HG03280 (cell line): ENCODE measurements at regions not wholly inside any gene's neighbourhood (a gene's known extent, or its start where the extent isn't known, plus 50 kb on each side); places are given as distances from the start of the nearest gene placed in this dataset.

ENCODE experiments used
- ATAC-seq: cut with Tn5 transposase; IDR thresholded peaks from one replicate; pipeline ENCODE4 v1.9.1; 2021; ENCODE audit warnings: mild to moderate bottlenecking, moderate library complexity; ENCODE audit not compliant: unreplicated experiment

GRCh38 chr14:97695456-97695981, 898.3 kb downstream of the VRK1 start:
- ATAC-seq, result no peak

DNA sequence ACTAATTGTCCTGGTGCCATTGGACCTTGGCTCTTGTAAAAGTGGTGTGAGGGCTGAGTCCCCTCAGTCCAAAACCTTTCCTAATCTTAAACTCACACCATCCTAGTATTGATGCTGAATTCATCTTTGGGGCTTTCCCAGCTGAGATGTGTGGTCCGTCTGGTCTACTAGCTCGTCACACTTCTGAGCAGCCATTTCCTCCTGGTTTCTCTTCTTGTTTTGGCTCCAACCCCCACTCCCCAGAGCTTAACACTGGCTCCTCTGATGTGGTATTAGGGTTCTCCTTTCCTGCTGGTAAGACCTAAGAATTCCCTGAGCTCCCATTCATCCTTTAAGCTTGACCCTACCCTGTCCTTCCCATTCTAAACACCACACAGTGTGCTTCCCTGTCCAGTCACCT, 900.6 kb downstream of the VRK1 start:
- no peak for ATAC-seq

GRCh38 chr14:97699026-97699425, 901.8 kb downstream of the VRK1 start:
- ATAC-seq, result no peak

DNA sequence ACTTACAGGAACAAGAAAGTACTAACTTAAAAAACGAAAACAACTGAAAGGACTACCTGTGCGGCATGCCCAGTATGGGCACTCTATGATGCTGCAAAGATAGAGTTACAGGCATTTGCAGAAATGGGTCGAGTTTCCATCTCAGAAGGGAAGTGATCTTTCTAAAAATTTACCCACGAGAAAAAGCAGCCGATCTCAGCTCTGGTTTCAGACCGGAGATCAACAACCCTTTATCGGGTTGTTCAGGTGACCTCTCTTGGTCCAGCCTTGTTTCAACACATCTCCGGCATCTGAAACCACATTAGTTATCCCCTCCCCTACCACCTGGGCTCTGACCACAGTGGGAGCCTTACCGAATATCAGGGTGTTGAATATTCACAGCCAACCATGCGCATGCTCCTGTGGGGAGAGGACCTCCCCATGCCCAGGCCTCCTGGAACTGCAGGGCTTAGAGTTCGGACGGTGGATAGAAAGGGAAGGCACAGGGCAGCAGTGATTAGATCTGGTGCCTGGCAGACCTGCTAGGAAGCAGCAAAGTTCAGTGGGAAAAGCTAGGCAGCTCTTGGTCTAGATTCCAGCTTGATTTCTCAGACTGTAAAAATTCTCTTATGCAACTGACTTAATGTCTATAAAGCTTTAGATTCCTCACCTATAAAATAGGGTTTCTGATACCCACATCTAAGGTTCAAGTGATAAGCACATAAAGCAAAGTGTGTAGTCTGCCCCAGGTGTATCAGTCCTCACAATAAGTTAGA, 906.0 kb downstream of the VRK1 start:
- no peak for ATAC-seq

GRCh38 chr14:97704316-97704885, 907.2 kb downstream of the VRK1 start:
- ATAC-seq, result no peak

DNA sequence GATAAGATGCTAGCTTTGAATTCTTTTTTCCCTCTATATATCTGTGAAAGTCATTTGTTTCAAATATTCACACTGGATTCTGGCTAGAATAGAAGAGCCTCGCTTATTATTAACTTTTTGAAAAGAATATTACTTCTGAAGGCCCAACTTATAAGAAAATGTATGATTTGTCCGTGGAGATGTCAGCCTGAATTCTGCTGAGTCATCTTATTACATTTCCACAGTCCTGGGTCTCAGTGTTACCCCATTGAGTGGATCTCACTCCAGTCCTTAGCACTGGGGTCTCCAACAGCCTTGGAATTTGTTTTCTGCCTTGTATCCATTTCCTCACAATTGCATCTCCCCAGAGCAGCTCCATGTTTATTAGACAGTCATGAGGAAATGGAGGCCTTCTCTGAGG, 907.9 kb downstream of the VRK1 start:
- ATAC-seq, result no peak

DNA sequence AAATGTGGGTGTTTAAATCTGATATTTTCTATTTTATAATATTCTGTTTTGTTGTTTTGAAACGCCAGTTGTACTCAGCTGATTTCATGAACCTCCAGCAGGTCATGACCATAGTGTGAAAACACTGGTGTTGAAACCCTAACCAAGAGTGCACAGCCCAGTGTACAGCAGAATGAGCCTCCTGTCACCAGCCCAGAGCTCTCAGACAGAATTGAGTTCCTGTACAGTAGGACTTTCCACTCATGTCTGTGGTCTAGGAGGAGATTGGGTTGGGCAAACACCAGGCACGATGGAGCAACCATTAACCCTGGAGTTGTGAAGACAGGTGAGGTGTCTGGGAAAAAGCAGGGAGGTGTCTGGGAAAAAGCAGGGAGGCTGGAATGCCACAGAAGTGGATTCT, 908.8 kb downstream of the VRK1 start:
- ATAC-seq, result no peak

GRCh38 chr14:97706819-97707218, 909.6 kb downstream of the VRK1 start:
- no peak for ATAC-seq

DNA sequence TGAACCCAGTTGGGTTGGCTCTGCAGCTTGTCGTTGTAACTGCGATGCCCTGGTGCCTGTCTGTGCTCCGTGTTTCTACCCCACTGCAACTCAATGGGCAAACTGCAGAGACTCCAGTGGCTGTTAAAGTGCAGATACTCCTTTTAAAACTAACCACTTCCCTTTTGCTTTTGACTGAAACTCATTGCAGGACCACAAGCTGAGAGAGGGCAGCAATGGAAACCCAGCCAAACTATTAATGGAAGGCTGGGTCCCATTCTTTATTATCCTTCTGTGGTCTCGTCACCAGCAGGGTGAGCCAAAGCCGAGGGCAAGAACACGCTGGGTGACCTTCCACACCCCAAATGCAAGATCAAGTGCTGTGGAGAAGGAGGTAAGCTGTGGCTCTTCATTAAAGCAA, 910.4 kb downstream of the VRK1 start:
- ATAC-seq, result no peak

- no peak for ATAC-seq
These were observed 912.4 kb downstream of the VRK1 start for GRCh38 chr14:97709552-97709951.

DNA sequence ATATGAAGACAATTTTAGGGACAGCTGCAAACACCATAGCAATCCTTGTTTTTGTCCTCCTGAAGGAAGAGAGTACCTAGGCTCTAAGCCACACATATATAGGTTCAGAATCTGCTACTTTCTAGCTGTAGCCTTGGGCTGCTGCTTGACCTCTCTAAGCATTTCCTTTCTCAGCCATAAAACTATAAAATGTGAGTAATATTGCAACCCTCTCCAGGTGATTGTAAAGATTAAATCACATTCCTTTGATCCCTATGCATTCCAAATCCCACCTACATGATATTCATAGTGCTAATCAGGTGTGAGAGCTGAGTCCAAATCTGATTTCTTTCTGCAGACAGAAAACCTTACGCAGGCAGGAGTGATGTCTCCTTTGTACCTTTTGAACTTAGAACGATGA, 913.5 kb downstream of the VRK1 start:
- ATAC-seq, result no peak

- no peak for ATAC-seq
These were observed 915.3 kb downstream of the VRK1 start for GRCh38 chr14:97712471-97712870.

DNA sequence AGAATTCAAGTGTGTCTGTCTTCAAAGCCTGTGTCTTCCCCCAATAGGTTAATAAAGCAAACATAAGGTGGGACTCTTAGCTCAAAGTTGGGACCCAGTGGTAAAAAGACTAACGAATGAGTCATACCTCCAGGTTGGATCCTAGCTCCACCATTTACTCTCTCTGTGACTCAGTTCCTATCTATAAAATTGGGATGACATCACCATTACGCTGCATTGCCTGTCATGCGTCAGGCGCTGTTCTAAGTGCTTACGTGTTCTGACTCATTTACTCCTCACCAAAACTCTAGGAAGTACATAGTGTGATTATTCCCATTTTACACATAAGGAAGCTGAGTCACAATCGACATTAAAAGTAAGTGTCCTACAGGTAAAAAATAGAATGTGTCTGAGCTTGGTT, 915.8 kb downstream of the VRK1 start:
- ATAC-seq, result no peak

DNA sequence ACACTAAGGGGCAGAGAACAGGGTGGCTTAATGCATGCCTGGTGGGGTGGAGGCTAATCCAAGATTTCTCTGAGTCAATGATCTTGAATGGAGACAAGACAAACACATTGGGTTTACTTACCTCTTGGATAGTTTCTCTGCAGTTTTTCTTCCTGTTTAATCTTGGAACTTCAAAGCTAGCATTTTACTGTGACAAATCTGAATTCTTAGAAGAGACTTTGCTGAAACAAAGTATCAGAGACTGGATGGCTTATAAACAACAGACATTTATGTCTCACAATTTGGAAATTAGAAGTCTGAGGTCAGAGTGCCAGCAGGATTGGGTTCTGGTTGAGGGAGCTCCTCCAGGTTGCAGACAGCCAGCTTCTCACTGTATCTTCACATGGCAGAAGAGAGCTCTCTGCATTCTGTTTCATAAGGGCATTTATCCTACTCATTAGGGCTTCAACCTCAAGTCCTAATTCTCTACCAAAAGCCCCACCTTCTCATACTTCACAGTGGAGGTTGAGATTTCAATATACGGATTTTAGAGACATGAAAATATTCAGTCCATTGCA, 921.8 kb downstream of the VRK1 start:
- ATAC-seq, result no peak

DNA sequence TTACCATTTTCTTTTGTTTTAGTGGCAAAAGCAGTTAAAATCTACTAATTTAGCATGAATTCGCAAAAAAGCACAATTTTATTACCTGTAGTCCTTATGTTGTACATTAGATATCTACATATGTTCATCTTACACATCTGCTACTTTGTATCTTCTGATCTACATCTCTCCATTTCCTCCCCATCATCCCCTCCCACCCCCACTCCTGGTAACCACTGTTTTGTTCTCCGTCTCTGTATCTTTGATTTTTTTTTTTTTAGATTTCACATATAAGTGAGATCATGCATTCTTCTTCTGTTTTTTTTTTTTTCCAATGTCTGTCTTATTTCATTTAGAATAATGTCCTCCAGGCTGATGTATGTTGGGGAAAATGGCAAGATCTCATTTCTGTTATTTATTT, 922.7 kb downstream of the VRK1 start:
- no peak for ATAC-seq

DNA sequence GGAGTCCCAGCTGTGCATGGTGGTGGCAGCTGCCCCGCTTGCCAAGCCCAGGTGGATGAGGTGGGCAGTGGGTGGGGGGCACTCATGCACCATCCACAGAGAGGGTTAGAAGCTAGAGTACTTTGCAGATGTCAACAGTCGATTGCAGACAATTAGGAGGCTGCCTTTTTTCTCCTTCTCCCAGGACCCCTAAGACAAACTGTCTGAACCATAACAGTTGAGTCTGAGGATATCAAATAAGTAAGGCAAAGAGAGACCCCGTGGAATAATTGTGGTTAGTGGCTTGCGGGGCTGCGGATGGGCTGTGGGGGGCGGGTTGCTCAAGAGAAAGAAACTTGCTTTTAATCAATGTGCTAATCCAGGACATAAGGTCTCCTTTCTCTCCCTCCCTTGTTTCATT, 926.2 kb downstream of the VRK1 start:
- no peak for ATAC-seq

- ATAC-seq, result no peak
These were observed 926.6 kb downstream of the VRK1 start for GRCh38 chr14:97723819-97724218.

DNA sequence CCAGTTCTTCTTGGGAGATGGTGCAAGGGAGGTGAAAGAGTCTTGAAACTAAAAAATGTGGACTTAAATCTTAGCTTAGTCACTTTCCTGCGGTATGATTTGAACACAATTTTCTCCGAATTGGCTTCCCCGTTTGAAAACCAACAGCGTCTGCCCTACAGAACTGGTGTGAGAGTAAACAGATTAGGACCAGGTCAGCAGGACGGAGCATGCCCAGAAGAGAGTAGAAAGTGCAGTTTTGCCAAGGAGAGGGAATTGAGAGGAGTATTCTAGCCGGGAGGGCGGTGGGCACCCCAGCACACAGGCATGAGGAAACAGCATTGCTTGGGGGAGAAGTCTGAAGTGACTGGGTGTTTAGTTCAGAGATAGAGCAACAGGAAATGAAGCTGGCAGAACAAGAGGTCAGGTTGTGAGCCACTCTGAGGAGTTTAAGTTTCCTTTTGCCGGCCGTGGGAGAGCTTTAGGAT, 927.1 kb downstream of the VRK1 start:
- ATAC-seq, result no peak

DNA sequence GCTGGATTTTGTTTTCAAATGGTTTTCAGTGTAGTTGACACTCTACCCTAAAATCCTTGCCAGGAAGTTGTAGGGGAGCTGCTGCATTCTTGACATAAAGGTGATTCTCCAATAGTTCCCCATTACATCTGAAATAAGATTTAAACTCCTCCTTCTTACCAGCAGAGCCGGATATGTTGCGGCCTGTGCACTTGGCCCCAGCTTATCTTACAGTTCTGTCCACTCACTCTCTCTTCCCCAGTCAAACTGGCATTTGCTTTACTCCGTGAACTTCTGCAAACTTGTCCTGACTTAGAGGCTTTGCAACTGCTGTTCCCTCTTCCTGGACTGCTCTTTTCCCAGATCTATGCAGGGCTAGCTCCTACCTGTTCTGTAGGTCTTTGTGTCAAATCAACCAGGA, 929.5 kb downstream of the VRK1 start:
- no peak for ATAC-seq

DNA sequence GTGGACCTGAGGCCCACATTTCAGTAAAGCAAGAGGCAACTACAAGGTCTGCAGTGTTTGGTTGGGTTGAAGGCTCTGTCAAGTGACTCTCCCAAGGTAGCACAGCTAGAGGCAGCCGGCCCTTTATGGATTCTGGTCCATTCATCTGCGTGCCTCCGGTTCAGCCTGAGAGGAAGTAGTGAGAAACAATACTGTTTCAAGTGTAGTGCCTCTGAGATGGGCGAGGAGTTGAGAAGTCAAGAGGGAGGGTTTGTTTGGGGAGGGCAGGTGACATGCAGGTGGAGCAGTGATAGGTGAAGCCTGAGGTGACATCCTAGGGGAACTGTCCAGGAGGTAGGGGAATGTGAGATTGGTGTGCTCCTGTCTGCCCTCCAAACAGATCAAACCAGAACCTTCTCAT, 933.5 kb downstream of the VRK1 start:
- no peak for ATAC-seq

GRCh38 chr14:97731800-97732199, 934.6 kb downstream of the VRK1 start:
- ATAC-seq, result no peak

GRCh38 chr14:97747316-97747715, 950.1 kb downstream of the VRK1 start:
- ATAC-seq, result no peak
